ENCODE measurements at regions not wholly inside any gene's neighbourhood (a gene's known extent, or its start where the extent isn't known, plus 50 kb on each side); places are given as distances from the start of the nearest gene placed in this dataset.

DNA sequence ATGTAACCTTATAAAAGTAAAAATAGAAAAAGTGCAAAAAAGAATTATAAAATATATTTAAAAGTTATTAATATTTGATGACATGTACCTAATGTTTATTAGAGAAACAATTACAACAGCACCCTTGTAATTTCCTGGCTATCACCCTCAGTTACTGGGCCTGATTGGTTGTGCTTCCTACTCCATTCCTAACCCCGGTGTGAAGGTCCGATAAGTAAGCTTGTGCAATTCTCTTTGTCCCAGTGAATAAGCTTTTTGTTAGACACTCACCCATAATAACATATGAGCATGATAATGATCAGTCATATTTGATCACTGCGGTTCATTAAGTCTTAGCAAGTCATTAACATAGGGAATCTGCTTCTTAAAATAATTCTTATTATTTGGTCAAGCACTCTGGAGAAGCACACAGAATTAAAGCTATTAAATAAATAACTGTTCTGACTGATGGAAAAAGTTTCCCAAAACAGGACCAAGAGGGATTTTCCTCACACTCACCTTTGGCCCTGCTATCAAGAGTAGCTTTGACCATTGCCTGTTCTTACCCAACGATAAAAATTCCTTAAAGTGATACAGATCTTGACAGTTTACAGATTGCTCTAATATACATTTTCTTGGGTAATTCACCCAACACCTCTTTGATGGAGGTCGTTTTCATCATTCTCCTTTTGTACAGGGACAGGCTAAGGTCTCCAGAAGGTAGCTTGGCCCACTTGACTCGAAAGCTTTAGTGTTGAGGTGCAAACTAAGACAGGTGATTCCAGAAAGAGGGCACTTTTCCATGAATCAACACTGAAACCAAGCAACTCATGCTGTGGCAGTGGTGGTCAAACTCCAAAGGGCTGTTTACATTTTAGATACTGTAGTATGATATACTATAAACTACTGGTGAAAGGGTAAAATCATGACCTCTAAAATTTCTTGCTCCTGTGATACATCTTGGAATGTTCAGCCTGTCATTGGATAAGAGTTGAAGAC is 543.0 kb upstream of the KCNMB2 start:
- DNase-seq (ENCODE audit: low spot score), result no peak

DNA sequence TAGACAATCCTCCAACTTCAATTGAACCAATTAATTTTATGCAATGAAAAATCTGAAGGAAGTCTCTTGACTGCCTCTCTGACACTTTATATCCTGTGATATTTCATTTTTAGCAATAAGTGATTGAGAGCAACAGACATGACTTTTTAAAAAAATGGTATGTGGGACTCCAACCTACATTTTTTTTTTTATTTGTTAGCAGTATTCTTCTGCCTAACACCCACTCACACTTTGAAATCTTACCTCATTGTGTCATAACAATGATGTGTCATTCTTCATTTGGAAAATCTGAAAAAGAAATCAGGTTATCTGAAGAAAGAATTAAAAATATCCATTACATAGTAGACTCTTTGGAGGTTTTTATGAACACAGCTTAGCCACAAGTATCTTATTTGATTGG is 541.3 kb upstream of the KCNMB2 start:
- DNase-seq (ENCODE audit: low spot score), result no peak

DNA sequence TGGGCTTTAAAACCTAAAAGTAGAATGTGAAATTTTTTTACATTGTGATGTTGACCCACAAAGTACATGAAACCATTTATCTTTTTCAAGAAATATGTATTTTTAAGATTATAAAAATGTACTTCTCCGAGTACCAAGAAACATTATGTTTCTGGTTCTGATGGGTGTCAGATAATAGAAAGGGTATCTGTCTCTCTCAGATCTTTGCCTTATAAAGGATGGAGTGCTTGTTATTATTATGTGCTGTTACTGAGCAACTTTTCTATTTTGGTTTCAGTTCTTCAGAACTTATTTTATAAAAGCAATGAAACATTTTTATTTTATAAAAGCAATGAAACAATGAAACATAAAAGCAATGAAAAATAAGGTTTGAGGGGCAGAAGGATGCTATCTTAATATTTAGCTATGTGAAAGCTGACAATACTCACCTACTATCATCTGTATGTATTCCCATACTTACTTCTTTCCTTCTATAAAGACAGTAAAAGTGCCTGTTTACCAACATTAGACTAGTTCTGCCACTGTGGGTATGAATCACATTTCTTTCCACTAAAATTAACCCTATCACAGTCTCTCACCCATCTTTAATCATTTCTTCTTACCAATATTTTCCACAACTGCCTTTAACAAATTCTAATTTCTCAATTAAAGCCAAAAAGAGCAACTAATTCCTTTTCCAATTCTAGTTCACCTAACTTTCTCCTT is 540.7 kb upstream of the KCNMB2 start:
- no peak for DNase-seq (ENCODE audit: low spot score)

DNA sequence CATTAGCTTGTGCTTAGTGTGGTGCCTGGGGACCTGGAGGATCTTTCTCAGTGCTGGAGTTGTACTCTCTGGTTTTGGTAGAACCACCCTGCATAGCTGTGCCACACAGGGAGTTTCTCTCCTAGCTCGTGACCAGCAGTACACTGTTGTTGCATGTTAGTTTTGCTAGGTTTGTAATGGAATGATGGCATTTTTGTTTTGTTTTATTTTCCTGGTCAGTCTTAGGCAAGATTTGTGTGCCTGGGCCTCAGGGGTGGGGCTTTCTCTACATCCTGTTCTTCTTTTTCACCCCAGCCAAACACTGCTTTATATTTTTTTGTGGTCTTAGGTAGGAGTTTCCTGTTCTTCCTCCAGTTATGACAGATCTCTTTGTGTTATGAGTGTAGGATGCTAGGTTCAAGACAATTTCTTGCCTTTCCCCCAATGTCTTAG is 534.5 kb upstream of the KCNMB2 start:
- no peak for DNase-seq (ENCODE audit: low spot score)

- no peak for DNase-seq (ENCODE audit: low spot score)
Observed at GRCh38 chr3:178002113-178002512, 534.1 kb upstream of the KCNMB2 start.

DNA sequence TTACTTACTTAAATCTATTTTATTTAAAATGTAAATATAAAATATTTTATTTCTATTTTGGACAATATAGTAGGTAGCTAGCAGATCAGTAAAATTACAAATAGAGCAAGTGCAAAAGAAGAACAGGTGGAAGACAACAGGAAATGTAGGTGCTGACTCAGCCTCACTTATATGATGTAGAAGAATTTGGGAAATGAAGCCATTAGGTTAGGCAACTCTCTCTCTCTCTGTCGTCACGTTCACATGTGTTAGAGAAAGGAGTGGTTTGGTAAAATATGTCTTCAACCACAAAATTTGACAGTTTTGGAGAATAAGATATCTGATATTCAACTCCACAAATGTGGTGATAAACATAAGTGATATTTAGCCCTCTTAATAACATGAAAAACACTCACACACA is 532.5 kb upstream of the KCNMB2 start:
- no peak for DNase-seq (ENCODE audit: low spot score)

GRCh38 chr3:178005961-178006360 is 530.3 kb upstream of the KCNMB2 start:
- DNase-seq (ENCODE audit: low spot score), result no peak

DNA sequence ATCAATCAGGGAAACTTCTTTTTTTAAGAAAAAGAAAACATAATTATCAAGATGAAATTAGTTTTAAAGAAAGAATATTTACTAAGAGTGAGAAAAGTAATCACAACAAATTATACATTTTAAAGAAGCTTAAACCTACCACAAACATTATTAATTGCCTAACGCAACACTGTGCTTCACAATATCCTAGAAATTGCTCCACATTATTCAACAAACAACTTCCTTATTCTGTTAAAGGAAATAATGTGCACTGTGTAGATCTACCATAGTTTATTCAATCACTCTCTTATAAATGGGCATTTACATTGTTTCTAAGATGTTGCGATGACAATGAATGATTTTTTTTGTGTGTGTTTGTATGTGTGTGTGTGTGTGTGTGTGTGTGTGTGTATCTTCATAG is 525.9 kb upstream of the KCNMB2 start:
- no peak for DNase-seq (ENCODE audit: low spot score)

GRCh38 chr3:178019645-178020044 is 516.6 kb upstream of the KCNMB2 start:
- DNase-seq (ENCODE audit: low spot score), result no peak

DNA sequence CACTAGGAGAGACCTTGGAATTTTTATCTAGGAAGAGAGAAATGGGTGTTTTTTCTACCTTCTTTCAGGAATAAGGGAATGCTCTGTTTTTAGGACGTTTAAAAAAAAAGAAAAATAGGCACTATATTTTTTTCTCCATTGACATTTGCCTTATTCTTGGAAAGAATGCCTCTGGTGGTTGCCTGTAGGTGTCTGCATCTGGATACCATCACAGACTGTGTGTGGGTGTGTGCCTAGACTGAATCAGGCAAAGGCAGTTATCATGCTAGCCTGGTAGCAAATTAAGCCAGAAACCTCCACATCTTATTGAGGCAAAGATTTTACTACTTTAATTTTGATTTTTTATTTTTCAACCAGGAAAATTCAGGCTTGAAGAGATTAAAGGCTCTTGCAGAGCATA is 513.6 kb upstream of the KCNMB2 start:
- no peak for DNase-seq (ENCODE audit: low spot score)

- DNase-seq (ENCODE audit: low spot score), result no peak
Observed at GRCh38 chr3:178028933-178029332, 507.3 kb upstream of the KCNMB2 start.

DNA sequence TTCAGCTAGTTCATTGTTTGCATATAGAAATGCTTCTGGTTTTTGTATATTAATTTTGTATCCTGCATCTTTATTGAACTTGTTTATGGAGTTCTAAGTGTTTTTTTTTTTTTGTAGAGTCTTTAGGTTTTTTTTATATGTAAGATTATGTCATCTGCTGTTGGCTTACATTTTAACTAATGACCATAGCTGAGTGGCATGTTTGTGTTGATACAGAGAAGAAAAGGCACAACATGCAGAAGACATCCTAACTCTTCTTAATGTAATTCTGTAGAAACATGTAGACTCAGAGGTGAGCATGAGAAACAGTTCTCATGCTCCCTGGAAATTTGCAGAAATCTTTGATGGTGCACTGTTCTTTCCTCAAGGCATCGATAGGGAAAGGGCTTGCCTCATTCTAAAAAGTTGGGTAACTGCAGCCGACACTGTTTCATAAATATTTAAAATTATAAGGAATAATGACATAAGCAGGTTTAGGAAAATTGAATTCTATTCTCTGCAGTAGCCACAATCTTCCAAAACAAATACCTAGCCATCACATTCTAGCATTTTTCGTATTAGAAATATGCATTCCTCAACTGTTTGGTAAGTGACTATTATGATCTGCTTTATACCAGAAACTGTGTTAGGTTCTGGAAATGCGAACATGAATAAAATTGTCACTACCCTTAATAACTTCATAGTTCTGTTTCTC is 499.6 kb upstream of the KCNMB2 start:
- DNase-seq (ENCODE audit: low spot score), result no peak

DNA sequence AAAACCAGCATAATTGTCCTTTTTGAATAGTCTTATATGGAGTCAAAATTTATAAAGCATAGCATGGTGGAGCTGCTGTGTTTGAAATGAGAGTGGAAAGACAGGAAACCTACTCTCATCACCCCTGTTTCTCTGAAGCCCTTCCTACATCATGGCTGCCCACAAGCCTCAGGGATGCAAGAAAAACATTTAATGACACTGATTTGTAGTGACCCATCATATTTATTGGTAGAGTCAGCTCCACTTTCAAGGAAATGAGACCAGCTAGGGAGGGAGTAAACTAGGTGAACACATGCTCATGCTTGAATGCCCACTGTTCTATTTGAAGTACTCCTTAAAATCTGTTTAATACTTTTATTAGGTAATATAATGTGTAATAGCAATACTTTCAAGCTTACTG is 494.3 kb upstream of the KCNMB2 start:
- no peak for DNase-seq (ENCODE audit: low spot score)

DNA sequence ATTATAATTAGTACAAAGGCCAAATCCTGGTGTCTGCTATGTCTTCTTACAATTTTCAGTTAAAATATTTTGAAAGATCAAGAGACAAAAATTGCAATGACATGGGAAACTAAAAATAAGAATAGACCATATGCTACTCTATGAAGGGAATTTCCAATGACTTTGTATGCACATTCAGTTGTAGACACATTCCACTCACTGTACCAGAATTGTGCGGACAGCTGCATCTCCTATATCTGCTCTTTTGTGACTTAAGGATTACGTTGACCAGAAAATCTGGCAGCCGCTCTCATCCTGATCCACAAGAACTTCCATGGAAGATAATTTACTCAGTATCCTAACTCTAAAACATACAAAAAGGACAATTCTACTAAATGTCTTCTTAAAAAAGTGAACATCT is 493.9 kb upstream of the KCNMB2 start:
- no peak for DNase-seq (ENCODE audit: low spot score)

- no peak for DNase-seq (ENCODE audit: low spot score)
Observed at GRCh38 chr3:178043084-178043483, 493.2 kb upstream of the KCNMB2 start.

DNA sequence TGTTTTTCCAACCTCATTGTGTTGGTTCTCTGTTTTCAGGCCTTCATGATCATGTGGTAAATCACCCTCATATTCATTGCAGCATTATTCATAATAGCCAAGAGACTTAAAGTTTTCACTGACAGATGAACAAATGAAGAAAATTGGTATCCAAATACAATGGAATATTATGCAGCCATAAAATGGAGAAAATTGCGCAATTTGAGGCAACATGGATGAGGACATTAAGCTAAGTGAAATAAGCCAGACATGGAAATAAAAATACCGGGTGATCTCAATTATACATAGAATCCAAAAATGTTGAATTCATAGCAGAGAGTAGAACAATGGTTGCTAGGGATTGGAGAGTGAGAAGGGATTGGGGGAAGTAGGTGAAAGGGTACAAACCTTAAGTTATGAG is 491.9 kb upstream of the KCNMB2 start:
- DNase-seq (ENCODE audit: low spot score), result no peak

DNA sequence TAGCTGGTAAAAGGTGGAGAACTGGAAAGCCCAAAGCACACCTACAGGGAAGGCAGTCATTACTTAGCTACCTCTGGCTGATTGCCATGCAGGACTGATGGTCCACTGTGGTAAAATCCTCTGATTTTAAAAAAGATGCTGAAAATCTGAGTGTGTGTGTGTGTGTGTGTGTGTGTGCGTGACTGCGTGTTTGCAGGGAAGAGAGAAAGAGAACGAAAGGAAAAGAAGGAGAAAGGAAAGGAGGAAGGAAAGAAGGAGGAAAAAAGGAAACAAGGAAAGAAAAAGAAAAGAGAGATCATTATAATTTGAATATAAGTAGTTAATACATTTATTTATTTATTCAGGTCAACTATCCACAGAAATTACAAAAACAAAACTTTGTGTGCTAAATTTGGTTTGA is 488.7 kb upstream of the KCNMB2 start:
- no peak for DNase-seq (ENCODE audit: low spot score)

GRCh38 chr3:178048768-178049167 is 487.5 kb upstream of the KCNMB2 start:
- no peak for DNase-seq (ENCODE audit: low spot score)

GRCh38 chr3:178054471-178054870 is 481.8 kb upstream of the KCNMB2 start:
- DNase-seq (ENCODE audit: low spot score), result no peak

- no peak for DNase-seq (ENCODE audit: low spot score)
Observed at GRCh38 chr3:178055939-178056338, 480.3 kb upstream of the KCNMB2 start.

- no peak for DNase-seq (ENCODE audit: low spot score)
Observed at GRCh38 chr3:178056868-178057267, 479.4 kb upstream of the KCNMB2 start.

GRCh38 chr3:178058629-178059028 is 477.6 kb upstream of the KCNMB2 start:
- no peak for DNase-seq (ENCODE audit: low spot score)

DNA sequence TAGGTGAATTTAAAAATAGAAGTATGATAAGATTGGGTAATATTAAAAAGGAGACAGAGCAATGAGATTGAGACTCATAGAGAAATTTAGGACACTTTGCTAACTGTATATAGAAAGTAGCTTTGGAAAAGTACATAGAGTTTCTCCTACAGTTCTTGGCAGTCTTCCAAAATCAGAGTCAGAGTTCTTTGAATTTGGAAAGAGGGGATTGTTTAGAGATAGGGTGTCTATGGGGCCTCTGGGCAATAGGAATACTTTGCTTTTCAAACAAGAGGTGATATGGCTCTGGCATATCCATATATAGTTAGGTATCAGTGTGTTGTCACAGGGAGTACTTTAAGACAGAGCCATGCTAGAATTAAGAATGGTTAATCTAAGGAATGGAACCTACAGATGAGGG is 477.1 kb upstream of the KCNMB2 start:
- no peak for DNase-seq (ENCODE audit: low spot score)

All from left forelimb (tissue), 1 donor.